SK-N-SH treated with all-trans-retinoic acid at 6 μM for 48 hours (cell line): ENCODE measurements at regions not wholly inside any gene's neighbourhood (a gene's known extent, or its start where the extent isn't known, plus 50 kb on each side); places are given as distances from the start of the nearest gene placed in this dataset.

Experiments
- ISL1 ChIP-seq: fragments of 250-450 bp; sonication (Bioruptor Pico); IDR thresholded peaks from 2 replicates; pipeline ENCODE4 v2.1.2; 2022; ENCODE audit warnings: mild to moderate bottlenecking, moderate library complexity
- OSR1 ChIP-seq: fragments of 250-450 bp; sonication (Bioruptor Pico); IDR thresholded peaks from 2 replicates; pipeline ENCODE4 v1.8.0; 2022; ENCODE audit warnings: moderate library complexity, mild to moderate bottlenecking, inconsistent platforms
- PPARA ChIP-seq: fragments of 250-450 bp; sonication (Bioruptor Pico); IDR thresholded peaks from 2 replicates; pipeline ENCODE4 v1.5.0; 2020; ENCODE audit warnings: mild to moderate bottlenecking, borderline replicate concordance
- RARB ChIP-seq: fragments of 250-450 bp; sonication (Bioruptor Pico); IDR thresholded peaks from 2 replicates; pipeline ENCODE4 v1.8.0; 2021; ENCODE audit warnings: mild to moderate bottlenecking, moderate library complexity
- ZC3H10 ChIP-seq: fragments of 250-450 bp; sonication (Bioruptor Pico); IDR thresholded peaks from 2 replicates; pipeline ENCODE4 v1.5.1; 2021; ENCODE audit warnings: mild to moderate bottlenecking, moderate library complexity

DNA sequence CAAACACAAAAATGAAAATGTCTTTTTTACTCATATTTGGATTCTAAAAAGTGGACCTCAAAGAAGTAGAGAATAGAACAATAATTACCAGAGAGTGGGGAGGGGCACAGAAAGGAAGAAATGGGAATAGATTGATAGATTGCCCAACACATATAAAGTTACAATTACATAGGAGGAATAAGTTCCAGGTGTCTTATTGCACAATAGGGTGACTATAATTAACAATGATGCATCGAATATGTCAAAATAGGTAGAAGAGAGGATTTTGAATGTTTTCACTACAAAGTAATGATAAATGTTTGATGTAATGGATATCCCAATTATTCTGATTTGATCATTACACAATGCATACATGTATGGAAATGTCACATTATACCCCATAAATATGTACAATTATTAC lies 556.0 kb downstream of the CDH8 start:
- TF ChIP-seq ZC3H10 (CRISPR knock-in tag) (no peak), OSR1 (CRISPR knock-in tag) (no peak), ISL1 (CRISPR knock-in tag) (no peak), PPARA (no peak), RARB (CRISPR knock-in tag) (no peak)
